Hematopoietic multipotent progenitor cell treated with erythropoietin and hydrocortisone succinate and interleukin-3 and kit ligand, for 15 days (in vitro differentiated cells): ENCODE measurements at regions not wholly inside any gene's neighbourhood (a gene's known extent, or its start where the extent isn't known, plus 50 kb on each side); places are given as distances from the start of the nearest gene placed in this dataset.
"Not testable (repeated sequence)": the region's sequence is repeated elsewhere in the genome, so short reads cannot be mapped to it uniquely, and the experiment has no call there.

Source experiments
- DNase-seq: peaks from one replicate; pipeline ENCODE4 v3.0.0-alpha.2; 2015; ENCODE audit warnings: low spot score

GRCh38 chr14:44613061-44613712 is 106.1 kb upstream of the FSCB start:
- DNase-seq, result no peak

GRCh38 chr14:44612002-44612401 is 104.9 kb upstream of the FSCB start:
- DNase-seq, result no peak

- DNase-seq, result no peak
Observed at GRCh38 chr14:44609876-44610510, 102.9 kb upstream of the FSCB start.

GRCh38 chr14:44609201-44609600 is 102.1 kb upstream of the FSCB start:
- DNase-seq, result no peak

- no peak for DNase-seq
Observed at GRCh38 chr14:44607701-44608100, 100.6 kb upstream of the FSCB start.

GRCh38 chr14:44606576-44606975 is 99.5 kb upstream of the FSCB start:
- DNase-seq, result no peak

GRCh38 chr14:44601266-44601665 is 94.2 kb upstream of the FSCB start:
- DNase-seq, result not testable (repeated sequence)

GRCh38 chr14:44589180-44589579 is 82.1 kb upstream of the FSCB start:
- no peak for DNase-seq

- no peak for DNase-seq
Observed at GRCh38 chr14:44586910-44587309, 79.8 kb upstream of the FSCB start.

GRCh38 chr14:44576356-44576755 is 69.3 kb upstream of the FSCB start:
- no peak for DNase-seq

GRCh38 chr14:44567997-44568396 is 60.9 kb upstream of the FSCB start:
- no peak for DNase-seq

GRCh38 chr14:44565968-44566367 is 58.9 kb upstream of the FSCB start:
- no peak for DNase-seq

- DNase-seq, result no peak
Observed at GRCh38 chr14:44564908-44565307, 57.8 kb upstream of the FSCB start.
